ENCODE measurements at regions not wholly inside any gene's neighbourhood (a gene's known extent, or its start where the extent isn't known, plus 50 kb on each side); places are given as distances from the start of the nearest gene placed in this dataset.
"Not testable (repeated sequence)": the region's sequence is repeated elsewhere in the genome, so short reads cannot be mapped to it uniquely, and the experiment has no call there.

- Mint-ChIP-seq H3K4me1 (ENCODE audit: low read depth) (peaks cover 18% of the 10 kb centered on the region), H3K27me3 (no peaks in the 10 kb centered on the region), H3K9me3 (no peaks in the 10 kb centered on the region), H3K4me3 (no peak overlapping the region), H3K36me3 (ENCODE audit: low read depth) (no peaks in the 10 kb centered on the region), H3K27ac (no peak overlapping the region)
- H3K4me1 ChIP-seq (ENCODE audit: insufficient read depth, low read length): peaks cover 27% of the 10 kb centered on the region
- DNase-seq: no peak
- ChIA-PET CTCF (no interaction called here), POLR2A (no interaction called here)
- no peaks in the 10 kb centered on the region for H3K27me3 ChIP-seq (ENCODE audit: control insufficient read depth in 1 of 2, insufficient read depth in 2 of 2, low read length in 2 of 2)
- no peaks in the 10 kb centered on the region for H3K9me3 ChIP-seq (ENCODE audit: control insufficient read depth in 1 of 2, insufficient read depth in 1 of 2, low read length in 2 of 2)
- H3K4me3 ChIP-seq (ENCODE audit: low read length): no peak overlapping the region
- intact Hi-C loops (cut with DNase I, micrococcal nuclease): no loop called here
- no peak for ATAC-seq (ENCODE audit: poor library complexity)
- TF ChIP-seq CTCF (IDR thresholded peaks at IDR 0.05): no peak
- H3K36me3 ChIP-seq (ENCODE audit: insufficient read depth, low read length): no peaks in the 10 kb centered on the region
- no peak overlapping the region for H3K27ac ChIP-seq (ENCODE audit: low read depth in 1 of 2, low read length in 2 of 2)
These were observed 171.5 kb upstream of the SFSWAP start for GRCh38 chr12:131539381-131539780.

- ChIA-PET CTCF (no interaction called here), POLR2A (no interaction called here)
- no peaks in the 10 kb centered on the region for H3K36me3 Mint-ChIP-seq (ENCODE audit: low read depth)
- H3K9me3 Mint-ChIP-seq: no peaks in the 10 kb centered on the region
- DNase-seq (no peak), ATAC-seq (ENCODE audit: poor library complexity) (no peak)
- intact Hi-C loops (cut with DNase I, micrococcal nuclease): no loop called here
- no peaks in the 10 kb centered on the region for H3K36me3 ChIP-seq (ENCODE audit: insufficient read depth, low read length)
- no peak overlapping the region for H3K4me3 ChIP-seq (ENCODE audit: low read length)
- no peak overlapping the region for H3K27ac Mint-ChIP-seq
- H3K27me3 ChIP-seq (ENCODE audit: control insufficient read depth in 1 of 2, insufficient read depth in 2 of 2, low read length in 2 of 2): no peaks in the 10 kb centered on the region
- peaks cover 25% of the 10 kb centered on the region for H3K4me1 ChIP-seq (ENCODE audit: insufficient read depth, low read length)
- no peaks in the 10 kb centered on the region for H3K9me3 ChIP-seq (ENCODE audit: control insufficient read depth in 1 of 2, insufficient read depth in 1 of 2, low read length in 2 of 2)
- H3K4me3 Mint-ChIP-seq: no peak overlapping the region
- no peak for TF ChIP-seq CTCF (IDR thresholded peaks at IDR 0.05)
- no peaks in the 10 kb centered on the region for H3K27me3 Mint-ChIP-seq
- no peak overlapping the region for H3K27ac ChIP-seq (ENCODE audit: low read depth in 1 of 2, low read length in 2 of 2)
- H3K4me1 Mint-ChIP-seq (ENCODE audit: low read depth): peaks cover 13% of the 10 kb centered on the region
These were observed 170.7 kb upstream of the SFSWAP start for GRCh38 chr12:131540138-131540623.

GRCh38 chr12:131541512-131541911, 169.4 kb upstream of the SFSWAP start:
- CTCF ChIA-PET; DNase-seq; POLR2A ChIA-PET; H3K27me3 ChIP-seq (ENCODE audit: control insufficient read depth in 1 of 2, insufficient read depth in 2 of 2, low read length in 2 of 2); H3K4me3 Mint-ChIP-seq; H3K4me1 Mint-ChIP-seq (ENCODE audit: low read depth); ATAC-seq (ENCODE audit: poor library complexity); H3K4me3 ChIP-seq (ENCODE audit: low read length); H3K27ac Mint-ChIP-seq; H3K36me3 Mint-ChIP-seq (ENCODE audit: low read depth); intact Hi-C loops (cut with DNase I, micrococcal nuclease); H3K9me3 Mint-ChIP-seq; H3K27me3 Mint-ChIP-seq; H3K36me3 ChIP-seq (ENCODE audit: insufficient read depth, low read length); H3K9me3 ChIP-seq (ENCODE audit: control insufficient read depth in 1 of 2, insufficient read depth in 1 of 2, low read length in 2 of 2); H3K27ac ChIP-seq (ENCODE audit: low read depth in 1 of 2, low read length in 2 of 2): not testable (repeated sequence)
- peaks cover 16% of the 10 kb centered on the region for H3K4me1 ChIP-seq (ENCODE audit: insufficient read depth, low read length)

- ATAC-seq (ENCODE audit: poor library complexity): no peak
These were observed 168.5 kb upstream of the SFSWAP start for GRCh38 chr12:131542351-131542750.

More at GRCh38 chr12:131542351-131542750, 168.5 kb upstream of the SFSWAP start:
- no peaks in the 10 kb centered on the region for H3K9me3 Mint-ChIP-seq
- Histone ChIP-seq H3K9me3 (ENCODE audit: control insufficient read depth in 1 of 2, insufficient read depth in 1 of 2, low read length in 2 of 2) (no peaks in the 10 kb centered on the region), H3K36me3 (ENCODE audit: insufficient read depth, low read length) (no peaks in the 10 kb centered on the region), H3K27me3 (ENCODE audit: control insufficient read depth in 1 of 2, insufficient read depth in 2 of 2, low read length in 2 of 2) (no peaks in the 10 kb centered on the region), H3K27ac (ENCODE audit: low read depth in 1 of 2, low read length in 2 of 2) (no peak overlapping the region), H3K4me3 (ENCODE audit: low read length) (no peak overlapping the region), H3K4me1 (ENCODE audit: insufficient read depth, low read length) (peaks cover 8% of the 10 kb centered on the region)
- CTCF ChIA-PET: no interaction called here
- DNase-seq: no peak
- intact Hi-C loops (cut with DNase I, micrococcal nuclease): no loop called here
- no peak overlapping the region for H3K4me3 Mint-ChIP-seq
- POLR2A ChIA-PET: no interaction called here
- no peak for TF ChIP-seq CTCF (IDR thresholded peaks at IDR 0.05)
- H3K36me3 Mint-ChIP-seq (ENCODE audit: low read depth): no peaks in the 10 kb centered on the region
- no peaks in the 10 kb centered on the region for H3K27me3 Mint-ChIP-seq
- H3K27ac Mint-ChIP-seq: no peak overlapping the region
- no peaks in the 10 kb centered on the region for H3K4me1 Mint-ChIP-seq (ENCODE audit: low read depth)
